Retinal pigment epithelial cell (primary cell): ENCODE measurements at regions not wholly inside any gene's neighbourhood (a gene's known extent, or its start where the extent isn't known, plus 50 kb on each side); places are given as distances from the start of the nearest gene placed in this dataset.

Experiments
- DNase-seq: peaks from one replicate; pipeline ENCODE4 v3.0.0-alpha.2; 2010; ENCODE audit warnings: low read depth
- H3K4me3 ChIP-seq: 2 replicates; pipeline ENCODE4 v1.5.1; 2011; ENCODE audit warnings: mild to moderate bottlenecking, low read length, control low read depth, moderate library complexity
- TF ChIP-seq, protein P1 (sequence below): conservative IDR thresholded peaks from 2 replicates; pipeline ENCODE4 v1.5.1; 2011; ENCODE audit warnings: low read depth, low read length, control low read depth, inconsistent platforms

DNA sequence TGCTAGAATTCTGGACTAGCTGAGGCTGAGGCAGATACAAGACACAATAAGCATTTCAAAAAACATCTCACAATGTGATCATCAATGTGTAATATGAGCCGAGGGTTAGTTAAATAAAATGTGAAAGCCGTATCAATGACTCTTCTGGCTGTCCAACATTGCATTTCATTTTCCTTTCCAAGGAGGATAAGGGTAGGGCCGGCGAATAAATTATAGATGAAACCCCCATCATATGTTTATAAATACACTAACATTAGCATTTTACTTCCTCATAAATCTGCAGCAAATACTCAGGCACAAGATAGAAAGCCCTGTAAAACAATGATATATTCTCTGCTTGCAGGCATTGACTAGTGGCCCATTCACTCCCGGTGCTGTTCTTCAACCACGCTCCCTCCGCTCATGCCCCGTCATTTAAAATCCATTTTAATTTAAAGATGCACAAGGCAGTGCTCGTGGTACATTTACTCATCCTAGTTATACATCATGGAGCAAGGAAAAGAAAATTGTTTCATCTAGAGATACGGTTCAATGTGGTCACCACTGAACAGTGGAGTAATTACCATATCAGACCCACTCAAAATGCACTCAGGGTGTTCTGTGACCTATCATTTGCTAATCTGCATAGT, 59.9 kb upstream of the RCN1 start:
- H3K4me3 ChIP-seq: no peak overlapping the region
- TF ChIP-seq, protein P1, sequence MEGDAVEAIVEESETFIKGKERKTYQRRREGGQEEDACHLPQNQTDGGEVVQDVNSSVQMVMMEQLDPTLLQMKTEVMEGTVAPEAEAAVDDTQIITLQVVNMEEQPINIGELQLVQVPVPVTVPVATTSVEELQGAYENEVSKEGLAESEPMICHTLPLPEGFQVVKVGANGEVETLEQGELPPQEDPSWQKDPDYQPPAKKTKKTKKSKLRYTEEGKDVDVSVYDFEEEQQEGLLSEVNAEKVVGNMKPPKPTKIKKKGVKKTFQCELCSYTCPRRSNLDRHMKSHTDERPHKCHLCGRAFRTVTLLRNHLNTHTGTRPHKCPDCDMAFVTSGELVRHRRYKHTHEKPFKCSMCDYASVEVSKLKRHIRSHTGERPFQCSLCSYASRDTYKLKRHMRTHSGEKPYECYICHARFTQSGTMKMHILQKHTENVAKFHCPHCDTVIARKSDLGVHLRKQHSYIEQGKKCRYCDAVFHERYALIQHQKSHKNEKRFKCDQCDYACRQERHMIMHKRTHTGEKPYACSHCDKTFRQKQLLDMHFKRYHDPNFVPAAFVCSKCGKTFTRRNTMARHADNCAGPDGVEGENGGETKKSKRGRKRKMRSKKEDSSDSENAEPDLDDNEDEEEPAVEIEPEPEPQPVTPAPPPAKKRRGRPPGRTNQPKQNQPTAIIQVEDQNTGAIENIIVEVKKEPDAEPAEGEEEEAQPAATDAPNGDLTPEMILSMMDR: no peak
- no peak for DNase-seq

DNA sequence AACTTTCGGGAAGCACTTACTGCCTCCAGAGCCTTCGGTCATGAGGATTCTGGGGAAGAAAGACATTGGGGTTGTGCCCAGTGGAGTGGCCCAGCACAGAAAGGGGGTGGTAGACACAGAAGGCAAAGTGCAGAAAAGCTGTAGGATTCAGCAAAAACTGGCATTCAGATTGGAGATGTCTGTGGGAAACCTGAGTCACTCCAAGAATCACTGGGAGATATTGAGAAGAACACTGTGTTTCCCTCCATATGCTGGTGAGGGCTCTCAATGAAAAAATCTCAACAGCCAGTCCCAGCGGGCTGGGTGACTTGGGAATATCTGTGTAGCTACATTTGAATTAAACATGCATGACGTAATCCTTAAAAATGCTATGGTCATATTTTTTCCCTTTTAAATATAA, 61.2 kb upstream of the RCN1 start:
- DNase-seq: no peak
- TF ChIP-seq, protein P1: no peak

DNA sequence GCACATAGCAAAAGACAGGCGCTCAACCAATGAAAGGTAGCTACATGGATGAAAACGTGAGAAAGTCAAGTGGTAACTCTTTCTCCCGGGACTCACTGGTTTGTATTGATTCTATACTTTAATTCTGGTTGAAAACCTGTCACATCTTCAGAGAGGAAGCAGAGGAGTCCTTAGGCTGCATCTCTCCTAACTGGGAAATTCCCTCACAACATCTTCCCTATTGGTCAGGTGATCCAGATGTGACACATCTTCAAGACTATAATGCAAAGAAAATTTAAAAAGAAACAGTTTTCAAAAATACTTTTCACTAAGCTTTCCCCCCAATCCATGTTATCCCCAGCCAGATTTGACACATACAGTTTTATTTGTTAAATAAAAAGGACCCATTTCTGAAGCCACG, 62.7 kb upstream of the RCN1 start:
- DNase-seq: no peak
- no peak overlapping the region for H3K4me3 ChIP-seq
- TF ChIP-seq, protein P1: no peak

More for the DNA sequence above, 61.2 kb upstream of the RCN1 start:
- no peak overlapping the region for H3K4me3 ChIP-seq

DNA sequence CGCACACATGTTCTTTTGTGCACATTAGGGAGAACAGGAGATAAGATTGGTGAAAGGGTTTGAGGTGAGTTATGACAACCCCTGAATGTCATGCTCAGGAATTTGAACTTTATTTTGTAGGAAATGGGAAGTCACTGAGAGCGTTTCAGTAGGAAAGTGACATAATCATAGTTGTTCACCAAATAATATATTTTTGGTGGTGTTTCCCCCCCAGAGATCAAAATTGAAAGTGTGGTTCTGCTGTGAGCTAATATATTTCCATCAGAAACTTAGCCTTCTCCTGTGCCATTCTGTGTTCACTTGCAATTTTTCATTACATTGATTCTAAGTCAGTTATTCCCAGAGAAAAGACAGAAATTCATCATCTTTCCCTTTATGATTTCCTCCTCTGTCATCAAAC, 64.1 kb upstream of the RCN1 start:
- no peak for DNase-seq
- no peak overlapping the region for H3K4me3 ChIP-seq
- TF ChIP-seq, protein P1: no peak

DNA sequence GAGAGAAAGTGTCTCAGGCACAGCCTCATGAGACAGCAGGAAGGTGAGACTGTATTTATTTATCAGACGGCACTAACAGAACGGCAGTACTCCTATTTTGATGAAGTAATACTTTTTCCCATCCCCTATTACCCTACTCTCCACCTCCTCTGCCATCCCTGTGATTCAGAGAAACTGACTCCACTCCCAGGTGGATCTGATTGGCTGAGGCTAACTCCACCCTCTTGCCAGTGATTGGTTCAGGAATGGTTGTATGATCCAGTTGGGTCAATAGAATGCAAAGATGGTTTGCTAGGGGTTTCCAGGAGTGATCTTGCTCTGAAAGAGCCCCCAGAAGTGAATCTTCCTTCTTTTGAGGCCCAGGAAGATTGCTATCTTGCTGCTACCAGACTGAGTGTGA, 65.9 kb upstream of the RCN1 start:
- TF ChIP-seq, protein P1: no peak
- DNase-seq: no peak
- H3K4me3 ChIP-seq: no peak overlapping the region

DNA sequence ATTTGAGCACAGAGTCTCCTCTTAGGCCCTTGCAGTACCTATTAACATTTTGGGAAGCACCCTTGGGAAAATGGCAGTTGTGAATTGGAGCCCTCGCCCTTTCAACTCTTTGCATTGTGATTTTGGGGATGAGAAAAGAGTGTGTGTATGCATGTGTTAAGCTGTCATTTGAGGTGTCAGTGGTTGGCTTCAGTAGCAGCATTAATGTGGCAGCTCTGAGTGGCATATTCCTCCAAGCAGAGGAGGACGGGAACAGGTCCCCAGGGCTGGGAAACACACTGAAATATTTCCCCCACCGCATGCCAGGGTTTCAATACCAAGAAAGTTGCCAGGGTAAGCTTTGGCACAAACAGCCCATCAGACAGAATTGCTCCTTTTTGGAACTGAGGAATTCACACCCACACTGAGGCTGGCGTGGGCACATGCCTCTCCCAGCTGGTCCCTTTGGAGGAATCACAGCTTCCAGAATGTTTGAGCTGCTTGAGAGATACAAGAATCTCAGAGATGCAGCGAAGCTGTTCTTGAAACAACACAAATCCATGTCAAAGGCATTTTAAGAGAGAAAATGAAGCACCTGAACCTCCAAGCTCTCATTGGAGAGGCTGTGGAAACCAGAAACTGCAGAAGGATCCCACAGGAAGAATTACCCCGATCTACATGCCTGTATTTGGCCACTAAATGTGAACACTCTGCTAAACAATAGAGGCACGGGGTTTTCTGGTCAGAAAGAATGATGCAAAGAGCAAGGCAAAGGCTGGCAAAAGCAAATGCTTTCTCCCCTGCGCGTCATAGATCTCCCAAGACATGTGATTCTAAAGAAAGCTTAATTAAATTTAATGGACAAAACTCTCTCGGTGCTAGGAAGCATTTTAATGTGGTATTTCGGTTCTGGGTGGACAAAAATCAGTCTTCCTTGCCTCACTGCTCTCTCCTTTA, 67.2 kb upstream of the RCN1 start:
- no peak for DNase-seq
- no peak overlapping the region for H3K4me3 ChIP-seq
- TF ChIP-seq, protein P1: no peak
